Islet of Langerhans (tissue), 1 donor: ENCODE measurements at regions not wholly inside any gene's neighbourhood (a gene's known extent, or its start where the extent isn't known, plus 50 kb on each side); places are given as distances from the start of the nearest gene placed in this dataset.

Experiments
- FAIRE-seq: peaks from one replicate; lab custom pipeline; 2011; peaks lifted over from hg19 to GRCh38; lab: Jason Lieb, UNC

GRCh38 chr18:27826101-27826500 lies 350.8 kb downstream of the CDH2 start:
- no peak for FAIRE-seq

DNA sequence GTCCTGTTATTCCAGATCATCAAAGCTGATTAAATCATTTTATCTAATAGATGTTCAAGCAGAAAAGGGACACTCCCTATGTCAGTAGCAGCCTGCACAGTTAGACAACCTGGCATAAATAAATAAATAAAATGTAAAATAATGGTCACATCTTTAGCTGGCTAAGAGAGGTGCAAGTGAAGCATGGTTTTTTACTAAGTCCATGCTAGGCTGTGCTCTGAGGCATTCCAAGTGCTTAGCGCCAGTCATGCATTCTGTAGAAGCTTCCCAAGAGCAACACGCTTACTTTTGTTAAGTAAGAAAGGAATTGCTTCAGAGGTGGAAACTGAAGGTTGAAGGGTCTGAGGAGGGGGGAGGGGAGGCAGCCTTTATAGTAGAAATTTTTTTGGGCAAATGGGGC lies 351.2 kb downstream of the CDH2 start:
- no peak for FAIRE-seq

DNA sequence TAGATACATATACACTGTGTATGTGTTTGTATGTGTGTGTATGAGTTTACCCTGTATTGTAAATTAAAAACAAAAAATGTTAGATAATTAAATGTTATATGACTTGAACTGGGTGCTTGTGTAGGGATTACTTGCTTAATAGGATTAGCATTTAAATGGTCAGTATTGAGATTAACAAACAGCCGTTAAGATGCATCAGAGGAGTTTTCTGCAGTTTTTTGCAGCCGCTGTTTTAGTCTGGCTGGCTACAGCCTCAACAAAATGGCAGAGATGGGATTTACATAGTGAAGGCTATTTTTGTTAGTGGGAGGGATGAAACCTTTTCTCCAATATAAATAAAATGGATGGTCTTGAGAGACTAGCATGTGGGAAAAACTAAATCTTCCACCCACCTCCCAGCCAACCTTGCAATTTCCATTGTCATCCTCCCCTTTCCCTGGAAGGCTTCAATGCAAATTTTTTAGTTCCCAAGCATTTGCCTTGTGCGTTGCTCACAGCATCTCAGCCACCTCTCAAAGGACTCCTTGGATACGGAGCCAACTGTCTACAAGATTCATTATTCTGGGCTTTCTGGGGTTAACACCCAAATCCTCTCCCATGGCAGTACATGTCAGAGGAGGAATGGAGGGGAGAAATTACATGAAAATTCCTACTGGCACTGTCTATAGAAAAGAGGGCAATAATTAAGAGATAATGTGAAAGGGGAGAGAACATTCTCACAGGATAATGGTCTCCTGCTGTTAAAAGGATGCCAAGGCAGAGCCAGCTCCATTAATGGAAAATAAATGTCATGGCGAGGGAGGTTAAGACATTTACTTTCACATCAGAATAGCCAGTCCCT lies 351.9 kb downstream of the CDH2 start:
- no peak for FAIRE-seq

DNA sequence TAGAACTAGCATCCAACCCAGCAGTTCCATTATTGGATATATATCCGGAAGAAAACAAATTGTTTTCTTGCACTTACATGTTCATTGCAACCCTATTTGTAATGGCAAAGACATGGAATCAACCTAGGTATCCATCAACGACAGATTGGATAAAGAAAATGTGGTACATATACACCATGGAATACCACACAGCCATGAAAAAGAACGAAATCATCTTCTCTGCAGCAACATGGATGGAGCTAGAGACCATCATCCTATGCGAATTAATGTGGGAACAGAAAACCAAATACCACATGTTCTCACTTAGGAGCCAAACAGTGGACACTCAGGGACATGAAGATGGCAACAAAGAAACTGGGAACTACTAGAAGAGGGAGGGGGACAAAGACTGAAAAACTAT lies 352.7 kb downstream of the CDH2 start:
- FAIRE-seq, result no peak

GRCh38 chr18:27823053-27823452 lies 353.9 kb downstream of the CDH2 start:
- FAIRE-seq, result no peak

- FAIRE-seq, result no peak
These were observed 368.2 kb downstream of the CDH2 start for GRCh38 chr18:27808683-27809082.

DNA sequence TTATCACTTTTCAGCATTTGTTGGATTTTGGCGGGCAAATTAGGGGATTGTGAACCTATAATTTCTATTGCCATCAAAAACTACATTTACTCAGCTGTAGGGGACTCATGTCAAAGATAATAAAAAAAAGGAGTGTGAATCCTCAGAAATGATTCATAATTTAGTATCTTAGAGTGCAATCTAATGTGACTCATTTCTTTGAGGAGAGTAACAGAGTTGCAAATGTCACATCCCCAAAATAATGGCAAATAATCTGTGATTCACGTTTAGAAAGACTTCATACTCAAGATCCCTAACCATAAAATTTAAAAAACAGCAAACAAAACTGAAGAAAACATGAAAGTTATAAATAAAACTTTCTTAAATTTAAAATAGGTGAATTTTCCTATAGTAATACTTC lies 373.0 kb downstream of the CDH2 start:
- no peak for FAIRE-seq

GRCh38 chr18:27797484-27797883 lies 379.4 kb downstream of the CDH2 start:
- FAIRE-seq, result no peak

DNA sequence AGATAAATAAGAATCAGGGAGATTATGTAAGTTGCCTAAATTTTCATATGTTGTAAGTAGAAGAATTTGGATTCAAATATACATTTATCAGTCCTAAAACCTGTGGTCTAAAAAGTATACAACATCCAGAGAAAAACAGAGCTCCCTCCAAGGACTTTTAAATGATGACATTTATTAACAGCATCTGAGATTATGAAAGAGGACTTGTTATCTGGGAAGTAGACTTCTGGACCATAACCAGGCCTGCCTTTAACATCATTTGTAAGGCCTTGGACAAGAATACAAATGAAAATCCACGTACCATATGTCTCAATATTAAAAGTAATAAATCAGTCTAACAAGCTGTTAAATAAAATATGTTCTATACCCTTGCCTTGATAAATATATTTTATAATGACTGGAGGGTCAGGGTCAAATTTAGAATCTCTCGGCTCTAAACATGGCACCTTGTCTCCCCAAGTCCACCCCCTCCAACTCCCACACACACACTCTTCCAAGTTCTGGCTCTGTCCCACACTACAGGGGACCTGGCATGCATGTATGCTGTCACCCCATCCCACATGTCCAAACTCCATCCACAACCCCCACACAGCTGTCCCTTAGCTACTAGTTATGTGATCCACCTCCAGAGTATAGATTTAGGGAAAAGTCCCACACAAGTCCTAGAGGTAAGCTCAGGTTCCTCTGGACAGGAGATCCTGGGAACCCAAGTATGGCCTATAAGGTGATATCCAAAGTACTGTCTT lies 382.6 kb downstream of the CDH2 start:
- FAIRE-seq, result no peak

DNA sequence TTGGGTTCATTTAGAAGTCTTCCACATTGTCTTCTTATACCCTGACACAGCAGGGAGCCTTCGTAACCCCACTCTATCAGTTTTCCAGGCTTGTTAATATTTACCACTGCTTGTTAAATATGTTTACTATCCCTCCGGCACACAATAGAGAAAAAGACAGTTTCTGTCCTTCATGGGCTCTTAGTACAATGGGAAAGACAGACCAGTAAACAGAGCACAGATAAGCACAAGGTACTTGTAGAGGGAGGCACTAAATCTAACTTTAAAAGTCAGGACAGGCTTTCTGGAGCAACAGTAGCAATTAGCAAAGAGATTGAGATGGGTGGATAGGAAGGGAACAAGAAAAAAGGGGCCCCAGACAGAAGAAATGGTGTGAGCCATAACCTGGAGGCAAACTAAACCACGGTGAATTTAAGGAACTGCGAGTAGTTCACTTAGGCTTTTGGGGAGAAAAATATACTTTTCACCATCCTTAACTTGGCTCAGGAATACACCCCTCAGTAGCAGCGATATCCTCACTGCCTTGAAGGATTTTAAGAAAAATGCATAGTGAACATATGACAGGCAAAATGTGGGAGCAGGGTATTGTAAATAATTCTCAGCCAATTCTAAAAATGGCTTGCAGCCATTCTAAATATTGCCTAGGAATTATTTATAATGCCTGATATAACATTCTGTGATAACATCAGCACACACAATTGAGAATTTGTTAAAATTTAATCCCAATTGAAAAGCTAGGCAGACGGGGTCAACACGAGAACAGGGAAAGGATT lies 383.7 kb downstream of the CDH2 start:
- no peak for FAIRE-seq

DNA sequence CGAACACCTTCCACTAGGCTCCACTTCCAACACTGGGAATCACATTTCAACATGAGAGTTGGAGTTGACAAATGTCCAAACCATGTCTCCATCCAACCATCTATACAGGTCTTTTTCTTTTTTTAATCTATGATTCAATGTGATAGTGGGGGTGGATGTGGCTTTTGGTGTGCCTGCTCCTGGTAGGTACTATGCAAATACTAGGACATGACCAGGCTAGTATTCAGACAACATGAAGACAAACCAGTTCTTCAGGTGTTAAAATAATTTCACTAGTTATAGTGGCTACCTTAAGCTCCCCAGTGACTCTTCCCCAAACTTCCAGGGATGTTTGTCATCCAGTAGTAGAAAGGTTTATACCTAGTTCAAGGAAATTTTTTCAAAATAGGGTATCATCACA lies 387.5 kb downstream of the CDH2 start:
- no peak for FAIRE-seq

GRCh38 chr18:27787547-27787946 lies 389.4 kb downstream of the CDH2 start:
- no peak for FAIRE-seq

GRCh38 chr18:27785815-27786471 lies 391.0 kb downstream of the CDH2 start:
- FAIRE-seq, result no peak

GRCh38 chr18:27780061-27780745 lies 396.7 kb downstream of the CDH2 start:
- FAIRE-seq, result no peak

- FAIRE-seq, result no peak
These were observed 398.0 kb downstream of the CDH2 start for GRCh38 chr18:27778925-27779324.

DNA sequence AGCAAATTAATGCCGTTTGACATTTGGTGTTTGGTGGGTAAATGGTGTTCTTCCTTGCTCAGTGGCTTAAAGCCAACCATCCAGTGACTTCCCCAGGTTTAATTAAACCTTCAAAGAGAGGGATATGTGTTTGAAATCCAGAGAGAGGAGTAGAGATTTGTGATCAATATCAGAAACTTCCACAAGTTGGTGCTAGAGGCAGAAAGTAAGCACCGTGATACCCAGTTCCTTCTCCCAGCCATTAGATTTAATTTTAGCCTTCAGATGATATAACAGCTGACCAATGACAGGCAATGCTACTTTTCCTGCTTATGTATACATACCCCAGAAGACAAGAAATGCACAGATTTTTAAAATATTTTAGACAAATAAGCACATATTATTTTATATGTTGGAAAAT lies 398.5 kb downstream of the CDH2 start:
- no peak for FAIRE-seq

DNA sequence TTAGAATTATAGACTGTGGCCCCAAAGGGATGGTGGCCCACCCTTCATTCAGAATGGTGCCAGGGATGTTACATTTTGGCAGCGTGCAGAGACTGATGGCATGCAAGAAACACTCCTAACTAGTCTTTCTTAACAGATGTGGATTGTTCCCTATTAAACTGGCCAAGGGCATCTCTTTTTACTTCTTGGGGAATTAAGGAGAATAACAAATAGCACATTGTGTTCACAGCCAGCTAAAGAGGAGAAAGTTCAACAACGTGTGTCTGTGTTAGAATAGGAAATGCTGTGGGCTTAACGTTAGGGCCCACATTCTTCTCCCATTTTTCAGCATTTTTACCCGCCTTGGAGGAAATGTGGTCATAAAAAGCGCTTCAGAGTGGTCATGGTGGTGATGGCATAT lies 404.8 kb downstream of the CDH2 start:
- no peak for FAIRE-seq

DNA sequence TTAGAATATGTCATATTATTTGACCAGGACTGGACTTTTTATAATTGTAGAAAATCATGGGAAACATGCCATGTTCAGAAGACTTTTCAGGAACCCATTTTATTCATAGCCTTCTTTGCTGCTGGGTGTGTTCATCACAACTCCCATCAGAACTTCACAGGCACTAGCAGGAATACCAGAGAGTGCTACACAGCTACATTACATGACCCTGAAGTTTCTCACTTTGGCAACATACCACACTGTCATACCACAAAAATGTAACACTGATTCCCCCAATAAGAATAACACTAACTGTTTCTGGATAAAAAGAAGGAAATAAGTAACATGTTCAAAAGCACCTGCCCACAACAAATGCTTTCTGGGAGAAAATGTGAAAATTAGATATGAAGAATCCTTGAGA lies 405.4 kb downstream of the CDH2 start:
- FAIRE-seq, result no peak

DNA sequence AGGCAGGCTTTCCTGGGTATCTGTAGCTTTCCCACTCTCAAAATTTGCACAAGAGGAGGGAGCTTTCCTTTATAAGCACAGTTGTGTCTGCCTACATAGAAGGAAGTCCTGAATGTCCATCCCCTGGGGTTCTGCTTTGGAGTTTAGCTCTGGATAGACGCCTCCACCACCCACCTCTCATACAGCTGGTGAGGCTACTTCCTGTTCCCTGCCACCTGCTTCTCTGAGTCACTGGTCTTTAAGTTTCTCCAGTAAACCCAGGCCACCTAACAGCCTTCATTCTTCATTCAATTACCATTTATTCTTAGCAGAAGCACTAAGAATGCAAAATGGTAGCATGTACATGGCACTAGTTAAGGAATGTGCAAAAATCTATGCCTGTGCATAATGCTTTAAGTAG lies 407.8 kb downstream of the CDH2 start:
- FAIRE-seq, result no peak

GRCh38 chr18:27763936-27764335 lies 413.0 kb downstream of the CDH2 start:
- no peak for FAIRE-seq

DNA sequence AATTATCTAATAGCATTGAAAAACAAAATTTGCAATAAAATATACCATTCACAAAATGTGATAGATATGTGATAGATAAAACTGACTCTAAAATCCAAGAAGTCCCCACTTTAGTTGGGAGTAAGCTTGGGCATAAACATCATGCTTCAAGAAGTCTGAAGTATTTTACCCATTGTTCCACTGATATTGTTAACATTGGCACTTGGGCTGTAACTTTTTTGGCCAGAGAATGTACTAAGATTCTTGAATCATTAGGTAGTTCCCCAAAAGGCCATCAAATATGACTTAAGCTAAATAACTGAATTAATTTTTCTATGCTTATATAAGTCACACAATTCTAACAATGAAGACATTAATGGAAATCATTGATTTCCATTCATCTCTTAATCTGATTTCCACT lies 413.6 kb downstream of the CDH2 start:
- FAIRE-seq, result no peak

DNA sequence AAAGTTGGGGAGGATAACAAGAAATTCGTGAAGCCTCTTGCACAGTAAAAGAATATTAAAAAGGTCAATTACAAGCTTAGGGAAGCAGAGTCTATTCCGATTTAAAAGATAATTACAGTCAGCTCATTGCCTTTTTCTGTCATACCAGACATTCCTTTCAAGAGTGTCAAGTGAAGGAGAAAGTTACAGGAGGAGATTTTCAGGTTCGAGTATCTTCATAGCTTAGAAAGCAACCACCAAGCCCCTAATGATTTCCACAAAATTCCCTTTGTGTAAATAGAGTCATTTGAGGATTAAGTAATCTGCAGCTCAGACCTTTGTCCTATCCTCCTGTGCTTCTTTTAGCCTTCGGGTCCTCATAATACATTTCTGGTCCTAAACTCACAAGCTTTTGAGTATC lies 414.9 kb downstream of the CDH2 start:
- no peak for FAIRE-seq
